Subcutaneous abdominal adipose tissue (tissue), 5 donors: ENCODE measurements at regions not wholly inside any gene's neighbourhood (a gene's known extent, or its start where the extent isn't known, plus 50 kb on each side); places are given as distances from the start of the nearest gene placed in this dataset.

ENCODE experiments used
- H3K27ac ChIP-seq: one replicate; pipeline ENCODE4 v1.7.0; 2013; ENCODE audit warnings: low read depth, mild to moderate bottlenecking, inconsistent platforms, low read length, moderate library complexity
- H3K27me3 ChIP-seq, 5 donors: one replicate each; pipeline ENCODE4 v1.7.0; 2013; ENCODE audit warnings: low read length in 5 of 5, inconsistent platforms in 1 of 5; ENCODE audit not compliant: control insufficient read depth in 5 of 5, insufficient read depth in 4 of 5
- H3K36me3 ChIP-seq, 5 donors: one replicate each; pipeline ENCODE4 v1.7.0; 2013; ENCODE audit warnings: low read length in 5 of 5; ENCODE audit not compliant: control insufficient read depth in 5 of 5, insufficient read depth in 5 of 5
- H3K4me1 ChIP-seq, 5 donors: one replicate each; pipeline ENCODE4 v1.7.0; 2013; ENCODE audit warnings: low read length in 5 of 5, mild to moderate bottlenecking in 3 of 5, moderate library complexity in 1 of 5; ENCODE audit not compliant: control insufficient read depth in 5 of 5, insufficient read depth in 5 of 5
- H3K4me3 ChIP-seq, 5 donors: one replicate each; pipeline ENCODE4 v1.7.0; 2013; ENCODE audit warnings: low read length in 5 of 5, low read depth in 1 of 5
- H3K9ac ChIP-seq, 5 donors: one replicate each; pipeline ENCODE4 v1.7.0; 2013; ENCODE audit warnings: low read length in 5 of 5, mild to moderate bottlenecking in 4 of 5, moderate library complexity in 3 of 5
- H3K9me3 ChIP-seq, 5 donors: one replicate each; pipeline ENCODE4 v1.7.0; 2013; ENCODE audit warnings: low read length in 5 of 5; ENCODE audit not compliant: control insufficient read depth in 5 of 5
- donor health status: healthy.
- donor health status: healthy.
- donor health status: healthy.
- donor health status: healthy.
- donor health status: healthy.

DNA sequence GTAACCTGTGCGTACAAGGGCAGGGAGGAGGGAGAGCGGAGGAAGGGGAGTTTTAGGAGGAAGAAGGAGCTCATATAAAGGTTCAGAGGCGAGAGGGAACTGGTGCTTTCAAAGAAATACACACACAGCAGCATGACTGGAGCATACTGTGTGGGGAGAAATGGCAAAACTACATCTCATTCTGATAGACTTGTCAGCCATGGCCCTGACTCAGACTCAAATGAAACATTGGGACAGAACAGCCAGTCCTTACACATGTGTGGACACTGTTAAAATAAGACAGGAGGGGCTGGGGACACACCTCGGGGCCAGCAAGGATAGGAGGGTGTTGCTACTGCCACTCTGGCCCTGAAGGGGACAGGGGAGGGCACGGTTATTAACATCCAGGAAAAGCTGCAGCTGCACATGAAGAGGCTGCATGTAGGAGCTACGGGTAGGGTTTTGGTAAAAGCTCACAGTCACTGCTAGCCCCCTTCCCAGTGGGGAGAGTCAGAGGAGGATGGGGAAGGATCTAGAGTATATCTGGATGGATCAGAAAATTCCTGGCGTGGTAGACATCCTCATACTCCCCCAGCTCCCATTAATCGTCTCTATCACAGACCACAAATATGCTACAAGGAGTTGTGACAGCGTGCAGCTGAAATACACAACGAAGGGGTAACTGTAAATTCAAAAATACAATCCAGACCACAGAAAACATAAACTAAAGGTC is 110.5 kb downstream of the GATA6 start:
- Histone ChIP-seq H3K4me1 (peaks cover 0 to 8% (median 7%) of the 10 kb centered on the region in 5 donors), H3K9ac (no peak overlapping the region), H3K9me3 (no peaks in the 10 kb centered on the region)

GRCh38 chr18:22278798-22279197 is 109.4 kb downstream of the GATA6 start:
- peaks cover 0 to 4% (median 4%) of the 10 kb centered on the region in 5 donors for H3K4me1 ChIP-seq
- no peaks in the 10 kb centered on the region for H3K27me3 ChIP-seq
- no peak overlapping the region for H3K27ac ChIP-seq
- no peak overlapping the region for H3K9ac ChIP-seq
- no peak overlapping the region for H3K4me3 ChIP-seq
- H3K9me3 ChIP-seq = peaks cover 0 to 8% (median 5%) of the 10 kb centered on the region in 5 donors
- no peaks in the 10 kb centered on the region for H3K36me3 ChIP-seq

More for the DNA sequence above, 110.5 kb downstream of the GATA6 start:
- H3K36me3 ChIP-seq = no peaks in the 10 kb centered on the region
- H3K27me3 ChIP-seq = no peaks in the 10 kb centered on the region
- H3K27ac ChIP-seq = no peak overlapping the region
- H3K4me3 ChIP-seq = no peak overlapping the region

- Histone ChIP-seq H3K27ac (no peak overlapping the region), H3K4me3 (no peak overlapping the region), H3K27me3 (no peaks in the 10 kb centered on the region), H3K4me1 (peaks cover 0 to 4% (median 0%) of the 10 kb centered on the region in 5 donors), H3K9me3 (peaks cover 0 to 10% (median 5%) of the 10 kb centered on the region in 5 donors), H3K36me3 (no peaks in the 10 kb centered on the region), H3K9ac (no peak overlapping the region)
These were observed 108.4 kb downstream of the GATA6 start for GRCh38 chr18:22277758-22278157.

DNA sequence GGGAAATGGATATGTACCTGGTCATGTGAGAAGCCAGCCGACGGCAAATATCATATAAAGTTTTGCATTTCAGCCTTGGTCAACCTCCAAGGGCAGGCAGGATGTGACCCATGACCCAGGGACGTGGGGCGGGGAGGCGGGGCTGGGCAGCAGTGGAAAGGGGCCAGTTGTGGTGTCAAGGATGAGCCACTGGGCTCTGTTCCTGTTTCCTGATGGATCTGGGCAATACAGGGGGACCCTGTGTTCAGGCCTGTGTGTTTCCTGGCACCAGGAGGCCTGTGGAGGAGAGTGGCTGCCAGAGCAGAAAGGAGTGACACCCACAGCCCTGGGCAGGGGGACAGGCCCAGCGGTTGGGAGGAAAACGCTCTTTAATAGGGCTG is 106.9 kb downstream of the GATA6 start:
- Histone ChIP-seq H3K4me1 (peaks cover 0 to 3% (median 0%) of the 10 kb centered on the region in 5 donors), H3K4me3 (no peak overlapping the region), H3K36me3 (no peaks in the 10 kb centered on the region), H3K9ac (no peak overlapping the region), H3K27ac (no peak overlapping the region), H3K9me3 (peaks cover 0 to 10% (median 5%) of the 10 kb centered on the region in 5 donors), H3K27me3 (no peaks in the 10 kb centered on the region)

DNA sequence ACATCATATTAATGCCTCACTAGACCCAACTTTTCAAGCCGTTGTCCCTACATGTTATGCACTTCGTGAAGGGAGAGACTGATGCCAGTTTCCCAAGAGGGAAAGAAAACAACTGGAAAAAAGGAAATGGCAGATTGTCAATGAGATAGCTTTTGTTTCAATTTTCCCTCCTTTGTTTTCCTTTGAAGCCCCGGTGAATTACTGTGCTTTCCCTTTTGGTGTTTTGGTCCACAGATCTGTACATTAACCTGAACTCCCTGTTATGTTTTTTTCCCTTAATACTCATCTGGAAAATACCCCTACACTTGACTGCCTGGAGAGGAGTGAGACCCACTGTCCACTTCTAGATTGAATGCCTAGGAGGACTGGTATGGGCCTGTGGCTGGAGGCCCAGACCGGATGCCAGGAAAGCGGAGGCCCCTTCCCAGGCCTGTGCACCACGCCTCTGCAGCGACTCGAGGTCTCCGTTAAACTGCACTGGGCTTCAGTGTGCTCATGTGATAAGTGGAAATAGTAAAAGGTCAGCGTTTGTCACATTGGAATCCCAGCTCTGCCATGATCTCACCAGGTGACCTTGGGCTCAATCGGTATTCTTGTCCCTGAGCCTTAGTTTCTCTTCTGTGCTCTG is 106.4 kb downstream of the GATA6 start:
- Histone ChIP-seq H3K36me3 (no peaks in the 10 kb centered on the region), H3K9ac (no peak overlapping the region), H3K4me3 (no peak overlapping the region), H3K4me1 (peaks cover 0 to 3% (median 0%) of the 10 kb centered on the region in 5 donors), H3K27me3 (no peaks in the 10 kb centered on the region), H3K9me3 (peaks cover 0 to 10% (median 5%) of the 10 kb centered on the region in 5 donors), H3K27ac (no peak overlapping the region)

DNA sequence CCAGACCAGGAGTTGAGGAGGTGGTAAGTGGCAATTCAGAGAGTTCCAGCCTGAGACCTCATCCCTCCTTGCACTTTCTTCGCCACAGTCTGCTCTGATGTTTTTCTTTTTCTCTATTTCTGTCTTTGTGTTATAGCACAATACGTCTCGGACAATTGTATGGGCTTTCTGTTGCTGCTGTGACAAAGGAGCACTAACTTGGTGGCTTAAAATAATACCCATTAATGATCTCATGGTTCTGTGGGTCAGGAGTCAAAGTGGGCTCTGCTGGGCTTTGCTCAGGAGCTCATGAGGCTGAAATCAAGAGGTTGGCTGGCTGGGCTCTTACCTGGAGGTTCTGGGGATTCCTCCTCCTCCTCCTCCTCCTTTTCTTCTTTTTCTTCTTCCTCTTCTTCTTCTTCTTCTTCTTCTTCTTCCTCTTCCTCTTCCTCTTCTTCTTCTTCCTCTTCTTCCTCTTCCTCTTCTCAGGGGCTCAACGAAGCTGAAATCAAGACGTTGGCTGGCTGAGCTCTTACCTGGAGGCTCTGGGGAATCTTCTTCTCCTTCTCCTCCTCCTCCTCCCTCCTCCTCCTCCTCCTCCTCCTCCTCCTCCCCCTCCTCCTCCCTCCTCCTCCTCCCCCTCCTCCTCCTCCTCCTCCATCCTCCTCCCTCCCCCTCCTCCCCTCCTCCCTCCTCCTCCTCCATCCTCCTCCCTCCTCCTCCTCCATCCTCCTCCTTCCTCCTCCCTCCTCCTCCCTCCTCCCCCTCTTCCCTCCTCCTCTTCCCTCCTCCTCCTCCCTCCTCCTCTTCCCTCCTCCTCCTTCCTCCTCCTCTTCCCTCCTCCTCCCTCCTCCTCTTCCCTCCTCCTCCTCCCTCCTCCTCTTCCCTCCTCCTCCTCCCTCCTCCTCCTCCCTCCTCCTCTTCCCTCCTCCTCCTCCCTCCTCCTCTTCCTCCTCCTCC is 104.0 kb downstream of the GATA6 start:
- Histone ChIP-seq H3K4me3 (no peak overlapping the region), H3K4me1 (peaks cover 0 to 3% (median 0%) of the 10 kb centered on the region in 5 donors), H3K27ac (no peak overlapping the region), H3K27me3 (no peaks in the 10 kb centered on the region), H3K36me3 (no peaks in the 10 kb centered on the region), H3K9me3 (peaks cover 0 to 10% (median 5%) of the 10 kb centered on the region in 5 donors), H3K9ac (no peak overlapping the region)

GRCh38 chr18:22272242-22272641 is 102.9 kb downstream of the GATA6 start:
- H3K4me3 ChIP-seq = no peak overlapping the region
- peaks cover 0 to 10% (median 5%) of the 10 kb centered on the region in 5 donors for H3K9me3 ChIP-seq
- H3K27me3 ChIP-seq = no peaks in the 10 kb centered on the region
- H3K9ac ChIP-seq = no peak overlapping the region
- H3K4me1 ChIP-seq = peaks cover 0 to 9% (median 0%) of the 10 kb centered on the region in 5 donors
- no peak overlapping the region for H3K27ac ChIP-seq
- H3K36me3 ChIP-seq = no peaks in the 10 kb centered on the region

GRCh38 chr18:22271030-22271429 is 101.6 kb downstream of the GATA6 start:
- H3K27me3 ChIP-seq = no peaks in the 10 kb centered on the region
- no peaks in the 10 kb centered on the region for H3K36me3 ChIP-seq
- H3K4me3 ChIP-seq = no peak overlapping the region
- H3K9me3 ChIP-seq = peaks cover 0 to 10% (median 5%) of the 10 kb centered on the region in 5 donors
- no peak overlapping the region for H3K9ac ChIP-seq
- no peak overlapping the region for H3K27ac ChIP-seq
- peaks cover 0 to 9% (median 0%) of the 10 kb centered on the region in 5 donors for H3K4me1 ChIP-seq

DNA sequence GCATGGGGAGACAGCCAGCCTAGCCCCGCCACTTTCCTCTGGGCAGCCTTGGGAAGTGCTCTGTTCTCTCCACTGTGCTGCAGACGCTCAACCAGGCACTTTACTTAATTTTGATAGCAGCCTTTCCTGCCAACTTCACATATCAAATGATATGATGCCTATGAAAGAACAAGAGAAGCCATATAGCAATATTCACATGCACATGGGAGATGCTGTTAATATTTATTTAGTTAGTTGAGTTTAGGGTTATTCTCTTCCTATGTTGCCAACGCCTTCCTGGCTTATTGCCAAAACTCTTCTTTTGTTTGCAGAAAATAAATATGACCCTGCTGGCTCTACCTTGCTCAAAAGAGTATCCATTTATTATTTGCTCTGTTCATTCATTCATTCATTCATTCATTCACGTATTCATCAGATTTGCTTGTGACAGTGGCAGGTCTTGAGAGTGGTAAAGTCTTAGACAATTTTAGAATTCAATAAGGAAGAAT is 99.3 kb downstream of the GATA6 start:
- H3K4me1 ChIP-seq = peaks cover 0 to 9% (median 0%) of the 10 kb centered on the region in 5 donors
- H3K9ac ChIP-seq = no peak overlapping the region
- H3K36me3 ChIP-seq = no peaks in the 10 kb centered on the region
- H3K27ac ChIP-seq = no peak overlapping the region
- H3K4me3 ChIP-seq = no peak overlapping the region
- no peaks in the 10 kb centered on the region for H3K27me3 ChIP-seq
- peaks cover 0 to 2% (median 0%) of the 10 kb centered on the region in 5 donors for H3K9me3 ChIP-seq
